ENCODE measurements at regions not wholly inside any gene's neighbourhood (a gene's known extent, or its start where the extent isn't known, plus 50 kb on each side); places are given as distances from the start of the nearest gene placed in this dataset.

- FAIRE-seq: no peak
Observed at GRCh38 chr15:25508369-25509002, 69.7 kb upstream of the UBE3A start.

GRCh38 chr15:25504307-25504706 lies 65.5 kb upstream of the UBE3A start:
- FAIRE-seq (no peak), DNase-seq (no peak)
- H3K4me3 ChIP-seq (ENCODE audit: low read depth in 1 of 3, low read length in 3 of 3): no peak overlapping the region
- no peaks in the 10 kb centered on the region for H3K9me3 ChIP-seq (ENCODE audit: control insufficient read depth in 2 of 2, insufficient read depth in 1 of 2, low read depth in 1 of 2, low read length in 1 of 2)
- no peaks in the 10 kb centered on the region for H3K36me3 ChIP-seq (ENCODE audit: control insufficient read depth in 3 of 3, insufficient read depth in 2 of 3, low read depth in 1 of 3, low read length in 3 of 3)
- no peaks in the 10 kb centered on the region for H3K27me3 ChIP-seq (ENCODE audit: control insufficient read depth in 3 of 3, insufficient read depth in 3 of 3, low read length in 3 of 3)
- WGBS, 3 donors: 51 to 55% (median 55%) methylated on average over 6 of the region's 6 CpGs
- no peak overlapping the region for H3K27ac ChIP-seq (ENCODE audit: low read depth in 1 of 3, low read length in 2 of 3)
- H3K4me1 ChIP-seq (ENCODE audit: control insufficient read depth in 3 of 3, insufficient read depth in 2 of 3, low read depth in 1 of 3, low read length in 2 of 3): no peaks in the 10 kb centered on the region

More at GRCh38 chr15:25508369-25509002, 69.7 kb upstream of the UBE3A start:
- no peak overlapping the region for H3K4me3 ChIP-seq (ENCODE audit: low read depth in 1 of 3, low read length in 3 of 3)
- H3K9me3 ChIP-seq (ENCODE audit: control insufficient read depth in 2 of 2, insufficient read depth in 1 of 2, low read depth in 1 of 2, low read length in 1 of 2): peaks cover 0 to 1% of the 10 kb centered on the region in 2 donors
- peak in 1 of 2 donors; percentile 41 for DNase-seq
- no peaks in the 10 kb centered on the region for H3K4me1 ChIP-seq (ENCODE audit: control insufficient read depth in 3 of 3, insufficient read depth in 2 of 3, low read depth in 1 of 3, low read length in 2 of 3)
- no peaks in the 10 kb centered on the region for H3K36me3 ChIP-seq (ENCODE audit: control insufficient read depth in 3 of 3, insufficient read depth in 2 of 3, low read depth in 1 of 3, low read length in 3 of 3)
- no peak overlapping the region for H3K27ac ChIP-seq (ENCODE audit: low read depth in 1 of 3, low read length in 2 of 3)
- WGBS, 3 donors: 52 to 64% (median 55%) methylated on average over 3 of the region's 3 CpGs
- H3K27me3 ChIP-seq (ENCODE audit: control insufficient read depth in 3 of 3, insufficient read depth in 3 of 3, low read length in 3 of 3): no peaks in the 10 kb centered on the region

DNA sequence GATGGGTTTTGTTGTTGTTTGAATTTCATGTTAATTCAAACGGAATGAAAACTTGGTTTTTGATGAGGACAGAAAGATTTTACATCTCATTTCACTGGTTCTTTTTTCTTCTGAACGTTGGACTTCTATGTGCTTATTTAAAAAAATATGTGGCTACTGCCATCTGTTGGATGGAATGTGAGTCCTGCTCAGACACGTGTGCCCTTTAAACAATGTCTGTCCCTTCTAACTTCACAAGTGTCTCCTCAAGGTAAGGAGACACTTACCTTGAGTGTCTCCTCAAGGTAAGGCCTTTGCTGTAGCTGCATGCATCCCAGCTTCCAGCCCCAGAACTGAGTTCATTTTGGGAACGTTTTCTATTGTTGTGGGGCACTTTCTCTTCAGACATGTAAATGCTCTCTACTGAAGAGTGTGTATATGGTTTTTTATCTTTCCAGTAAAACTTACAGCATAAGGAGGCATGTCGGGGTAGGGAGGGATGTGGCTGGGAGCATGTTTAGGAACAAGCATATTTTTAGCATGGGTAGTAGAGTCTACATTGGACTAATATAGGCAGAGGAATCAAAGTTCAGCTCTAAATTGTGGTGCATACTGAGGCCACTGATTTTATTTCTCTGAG lies 63.1 kb upstream of the UBE3A start:
- FAIRE-seq: no peak
- H3K4me1 ChIP-seq (ENCODE audit: control insufficient read depth in 3 of 3, insufficient read depth in 2 of 3, low read depth in 1 of 3, low read length in 2 of 3): no peaks in the 10 kb centered on the region
- H3K36me3 ChIP-seq (ENCODE audit: control insufficient read depth in 3 of 3, insufficient read depth in 2 of 3, low read depth in 1 of 3, low read length in 3 of 3): no peaks in the 10 kb centered on the region
- no peaks in the 10 kb centered on the region for H3K9me3 ChIP-seq (ENCODE audit: control insufficient read depth in 2 of 2, insufficient read depth in 1 of 2, low read depth in 1 of 2, low read length in 1 of 2)
- H3K4me3 ChIP-seq (ENCODE audit: low read depth in 1 of 3, low read length in 3 of 3): no peak overlapping the region
- DNase-seq: peak; percentile 20 to 63
- H3K27me3 ChIP-seq (ENCODE audit: control insufficient read depth in 3 of 3, insufficient read depth in 3 of 3, low read length in 3 of 3): no peaks in the 10 kb centered on the region
- no peak overlapping the region for H3K27ac ChIP-seq (ENCODE audit: low read depth in 1 of 3, low read length in 2 of 3)
- WGBS, 3 donors: 24 to 42% (median 34%) methylated on average over 5 of the region's 5 CpGs

GRCh38 chr15:25498835-25499234 lies 60.0 kb upstream of the UBE3A start:
- Histone ChIP-seq H3K27ac (ENCODE audit: low read depth in 1 of 3, low read length in 2 of 3) (no peak overlapping the region), H3K9me3 (ENCODE audit: control insufficient read depth in 2 of 2, insufficient read depth in 1 of 2, low read depth in 1 of 2, low read length in 1 of 2) (no peaks in the 10 kb centered on the region), H3K27me3 (ENCODE audit: control insufficient read depth in 3 of 3, insufficient read depth in 3 of 3, low read length in 3 of 3) (no peaks in the 10 kb centered on the region), H3K4me1 (ENCODE audit: control insufficient read depth in 3 of 3, insufficient read depth in 2 of 3, low read depth in 1 of 3, low read length in 2 of 3) (no peaks in the 10 kb centered on the region), H3K4me3 (ENCODE audit: low read depth in 1 of 3, low read length in 3 of 3) (no peak overlapping the region), H3K36me3 (ENCODE audit: control insufficient read depth in 3 of 3, insufficient read depth in 2 of 3, low read depth in 1 of 3, low read length in 3 of 3) (no peaks in the 10 kb centered on the region)
- FAIRE-seq (no peak), DNase-seq (no peak)
- 89 to 93% (median 91%) methylated on average over 5 of the region's 5 CpGs for WGBS, 3 donors

- no peaks in the 10 kb centered on the region for H3K27me3 ChIP-seq (ENCODE audit: control insufficient read depth in 3 of 3, insufficient read depth in 3 of 3, low read length in 3 of 3)
- WGBS, 3 donors: 80 to 84% (median 80%) methylated on average over 3 of the region's 3 CpGs
- no peak for DNase-seq
- no peak for FAIRE-seq
- H3K4me3 ChIP-seq (ENCODE audit: low read depth in 1 of 3, low read length in 3 of 3): no peak overlapping the region
- H3K4me1 ChIP-seq (ENCODE audit: control insufficient read depth in 3 of 3, insufficient read depth in 2 of 3, low read depth in 1 of 3, low read length in 2 of 3): no peaks in the 10 kb centered on the region
- H3K27ac ChIP-seq (ENCODE audit: low read depth in 1 of 3, low read length in 2 of 3): no peak overlapping the region
- no peaks in the 10 kb centered on the region for H3K9me3 ChIP-seq (ENCODE audit: control insufficient read depth in 2 of 2, insufficient read depth in 1 of 2, low read depth in 1 of 2, low read length in 1 of 2)
- no peaks in the 10 kb centered on the region for H3K36me3 ChIP-seq (ENCODE audit: control insufficient read depth in 3 of 3, insufficient read depth in 2 of 3, low read depth in 1 of 3, low read length in 3 of 3)
Observed at GRCh38 chr15:25497934-25498333, 59.1 kb upstream of the UBE3A start.

DNA sequence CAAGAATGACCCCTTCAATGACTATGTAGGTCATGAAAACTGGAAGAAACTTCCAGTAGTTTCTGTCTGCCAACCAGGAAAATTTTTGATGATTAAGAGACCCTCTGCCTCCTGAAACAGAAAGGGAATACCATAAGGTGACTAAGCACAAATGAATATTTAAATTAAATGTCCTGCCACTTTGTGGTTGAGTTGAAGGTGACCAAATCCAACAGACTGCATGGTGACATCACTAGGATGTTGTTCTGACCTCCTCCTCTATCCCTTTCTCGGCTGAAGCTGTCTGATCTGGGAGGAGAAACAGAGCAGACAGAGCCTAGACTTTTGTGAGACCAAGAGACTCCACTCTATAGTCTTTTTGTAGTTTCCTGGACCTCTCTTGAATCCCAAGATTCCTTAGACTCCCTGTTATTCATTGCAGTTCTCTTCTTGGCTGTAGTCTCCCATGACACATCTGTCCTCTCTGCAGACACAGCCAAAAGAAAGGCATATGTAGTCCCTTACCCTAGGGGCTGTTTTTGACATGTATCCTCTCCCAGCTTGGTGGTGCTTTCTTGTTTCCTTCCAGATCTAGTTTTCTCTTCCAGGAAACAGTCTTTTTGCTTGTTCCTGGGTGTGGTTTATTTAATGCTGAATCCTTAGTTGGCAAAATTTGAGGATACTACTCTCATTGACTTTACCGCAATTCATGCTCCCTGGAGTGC lies 55.2 kb upstream of the UBE3A start:
- no peak for FAIRE-seq
- peaks cover 0 to 3% of the 10 kb centered on the region in 2 donors for H3K9me3 ChIP-seq (ENCODE audit: control insufficient read depth in 2 of 2, insufficient read depth in 1 of 2, low read depth in 1 of 2, low read length in 1 of 2)

DNA sequence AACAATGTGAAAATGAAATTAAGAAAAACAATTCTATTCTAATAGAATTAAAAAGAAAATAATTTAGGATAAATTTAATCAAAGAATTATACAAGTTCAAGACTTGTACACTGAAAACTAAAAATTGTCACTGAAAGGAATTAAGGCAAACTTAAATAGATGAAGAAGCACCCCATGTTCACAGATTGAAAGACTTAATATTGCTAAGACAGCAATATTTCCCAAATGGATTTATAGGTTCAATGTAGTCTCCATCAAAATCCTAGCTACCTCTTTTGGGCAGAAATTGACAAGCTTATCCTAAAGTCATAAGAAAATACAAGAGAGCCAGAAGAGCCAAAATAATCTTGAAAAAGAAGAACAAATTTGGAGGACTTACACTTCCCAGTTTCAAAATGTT lies 53.5 kb upstream of the UBE3A start:
- DNase-seq (no peak), FAIRE-seq (no peak)
- no peaks in the 10 kb centered on the region for H3K36me3 ChIP-seq (ENCODE audit: control insufficient read depth in 3 of 3, insufficient read depth in 2 of 3, low read depth in 1 of 3, low read length in 3 of 3)
- no peaks in the 10 kb centered on the region for H3K4me1 ChIP-seq (ENCODE audit: control insufficient read depth in 3 of 3, insufficient read depth in 2 of 3, low read depth in 1 of 3, low read length in 2 of 3)
- no peak overlapping the region for H3K4me3 ChIP-seq (ENCODE audit: low read depth in 1 of 3, low read length in 3 of 3)
- H3K9me3 ChIP-seq (ENCODE audit: control insufficient read depth in 2 of 2, insufficient read depth in 1 of 2, low read depth in 1 of 2, low read length in 1 of 2): peaks cover 0 to 3% of the 10 kb centered on the region in 2 donors
- no peak overlapping the region for H3K27ac ChIP-seq (ENCODE audit: low read depth in 1 of 3, low read length in 2 of 3)
- H3K27me3 ChIP-seq (ENCODE audit: control insufficient read depth in 3 of 3, insufficient read depth in 3 of 3, low read length in 3 of 3): no peaks in the 10 kb centered on the region

More for the DNA sequence above, 55.2 kb upstream of the UBE3A start:
- no peak overlapping the region for H3K4me3 ChIP-seq (ENCODE audit: low read depth in 1 of 3, low read length in 3 of 3)
- H3K4me1 ChIP-seq (ENCODE audit: control insufficient read depth in 3 of 3, insufficient read depth in 2 of 3, low read depth in 1 of 3, low read length in 2 of 3): no peaks in the 10 kb centered on the region
- no peaks in the 10 kb centered on the region for H3K36me3 ChIP-seq (ENCODE audit: control insufficient read depth in 3 of 3, insufficient read depth in 2 of 3, low read depth in 1 of 3, low read length in 3 of 3)
- 70 to 83% (median 78%) methylated on average over 2 of the region's 2 CpGs for WGBS, 3 donors
- no peak for DNase-seq
- no peak overlapping the region for H3K27ac ChIP-seq (ENCODE audit: low read depth in 1 of 3, low read length in 2 of 3)
- H3K27me3 ChIP-seq (ENCODE audit: control insufficient read depth in 3 of 3, insufficient read depth in 3 of 3, low read length in 3 of 3): no peaks in the 10 kb centered on the region

Data from small intestine (tissue), 7 donors.